GM23338 (cell line): ENCODE measurements at regions not wholly inside any gene's neighbourhood (a gene's known extent, or its start where the extent isn't known, plus 50 kb on each side); places are given as distances from the start of the nearest gene placed in this dataset.

Source experiments
- ATAC-seq: fragments of 200-7000 bp; cut with Tn5 transposase; 3 replicates; pipeline ENCODE4 v1.9.1; 2020
- DNase-seq: peaks from one replicate; pipeline ENCODE4 v3.0.0-alpha.2; 2015; ENCODE audit warnings: low spot score
- H2AFZ ChIP-seq: fragments of 200-600 bp; sonication (generic); 2 replicates; pipeline ENCODE4 v1.8.0; 2016; ENCODE audit warnings: antibody characterized with exemption, mild to moderate bottlenecking, moderate library complexity
- H3F3A ChIP-seq: fragments of 200-600 bp; sonication (generic); replicated peaks from 2 replicates; pipeline ENCODE4 v1.8.0; 2017; ENCODE audit warnings: antibody characterized with exemption, mixed run types, low read depth
- H3K27ac ChIP-seq: fragments of 200-600 bp; sonication (generic); 2 replicates; pipeline ENCODE4 v1.6.1; 2016; ENCODE audit warnings: low read depth
- H3K27me3 ChIP-seq: fragments of 200-600 bp; sonication (generic); 2 replicates; pipeline ENCODE4 v1.8.0; 2016; ENCODE audit warnings: mild to moderate bottlenecking, mixed run types, moderate library complexity; ENCODE audit not compliant: insufficient read depth
- H3K36me3 ChIP-seq: fragments of 200-600 bp; sonication (generic); 2 replicates; pipeline ENCODE4 v1.8.0; 2016; ENCODE audit warnings: mild to moderate bottlenecking; ENCODE audit not compliant: insufficient read depth
- H3K4me1 ChIP-seq: fragments of 200-600 bp; sonication (generic); 2 replicates; pipeline ENCODE4 v1.8.0; 2016; ENCODE audit warnings: mild to moderate bottlenecking, moderate library complexity; ENCODE audit not compliant: insufficient read depth
- H3K4me2 ChIP-seq: fragments of 200-600 bp; sonication (generic); 2 replicates; pipeline ENCODE4 v1.7.1; 2017; ENCODE audit warnings: mixed run types
- H3K4me3 ChIP-seq: fragments of 200-600 bp; sonication (generic); 2 replicates; pipeline ENCODE4 v1.6.1; 2016; ENCODE audit warnings: mixed run types
- H3K79me2 ChIP-seq: fragments of 200-600 bp; sonication (generic); replicated peaks from 2 replicates; pipeline ENCODE4 v1.8.0; 2017; ENCODE audit warnings: mild to moderate bottlenecking; ENCODE audit not compliant: insufficient read depth
- H3K9me2 ChIP-seq: fragments of 200-600 bp; sonication (generic); 2 replicates; pipeline ENCODE4 v1.8.0; 2017; ENCODE audit not compliant: insufficient read depth
- H4K20me1 ChIP-seq: fragments of 200-600 bp; sonication (generic); replicated peaks from 2 replicates; pipeline ENCODE4 v1.8.0; 2017; ENCODE audit warnings: mild to moderate bottlenecking; ENCODE audit not compliant: insufficient read depth
- H3K27ac Mint-ChIP-seq: 2 replicates; pipeline ENCODE4 v1.8.0; 2020; ENCODE audit warnings: inconsistent platforms, mild to moderate bottlenecking, moderate library complexity, mixed read lengths
- H3K27me3 Mint-ChIP-seq: 3 replicates; pipeline ENCODE4 v1.8.0; 2022; ENCODE audit warnings: low read depth, mild to moderate bottlenecking, moderate library complexity, mixed read lengths, inconsistent platforms; ENCODE audit not compliant: insufficient read depth, poor library complexity
- H3K36me3 Mint-ChIP-seq: 3 replicates; pipeline ENCODE4 v1.8.0; 2021; ENCODE audit warnings: low read depth, mild to moderate bottlenecking, inconsistent platforms, moderate library complexity, mixed read lengths
- H3K4me1 Mint-ChIP-seq: 3 replicates; pipeline ENCODE4 v1.8.0; 2020; ENCODE audit warnings: mild to moderate bottlenecking, inconsistent platforms, mixed read lengths
- H3K4me3 Mint-ChIP-seq: 3 replicates; pipeline ENCODE4 v1.8.0; 2021; ENCODE audit warnings: moderate library complexity, mild to moderate bottlenecking, inconsistent platforms, mixed read lengths
- H3K9me3 Mint-ChIP-seq: 3 replicates; pipeline ENCODE4 v1.8.0; 2020; ENCODE audit warnings: moderate library complexity, mild to moderate bottlenecking, inconsistent platforms, mixed read lengths
- CREB1 ChIP-seq: fragments of 250-450 bp; sonication (Bioruptor Pico); IDR thresholded peaks from 2 replicates; pipeline ENCODE4 v1.5.0; 2020; ENCODE audit warnings: low read depth, mild to moderate bottlenecking, moderate library complexity
- EZH2 ChIP-seq: fragments of 200-600 bp; sonication (generic); IDR thresholded peaks from one replicate; pipeline ENCODE4 v1.8.0; 2017; ENCODE audit warnings: antibody characterized with exemption, mild to moderate bottlenecking, low read depth; ENCODE audit not compliant: unreplicated experiment
- EZH2phosphoT487 ChIP-seq: fragments of 200-600 bp; sonication (generic); IDR thresholded peaks from one replicate; pipeline ENCODE4 v1.8.1; 2018; ENCODE audit warnings: antibody characterized with exemption; ENCODE audit not compliant: unreplicated experiment
- JUNB ChIP-seq: IDR thresholded peaks from one replicate; pipeline ENCODE4 v1.6.1; 2016; ENCODE audit warnings: antibody characterized with exemption; ENCODE audit not compliant: unreplicated experiment
- NANOG ChIP-seq: IDR thresholded peaks from 2 replicates; pipeline ENCODE4 v1.6.1; 2016; ENCODE audit warnings: antibody characterized with exemption, borderline replicate concordance
- POLR2AphosphoS5 ChIP-seq: IDR thresholded peaks from 2 replicates; pipeline ENCODE4 v1.6.1; 2016; ENCODE audit warnings: antibody characterized with exemption, low read depth
- STAT1 ChIP-seq: IDR thresholded peaks from one replicate; pipeline ENCODE4 v1.6.1; 2016; ENCODE audit warnings: antibody characterized with exemption; ENCODE audit not compliant: unreplicated experiment
- ZNF114 ChIP-seq: fragments of 250-450 bp; sonication (Bioruptor Pico); IDR thresholded peaks from 2 replicates; pipeline ENCODE4 v1.5.0; 2020; ENCODE audit warnings: mild to moderate bottlenecking, moderate library complexity
- ZNF331 ChIP-seq: fragments of 250-450 bp; sonication (Bioruptor Pico); IDR thresholded peaks from 2 replicates; pipeline ENCODE4 v1.5.0; 2020; ENCODE audit warnings: low read depth, mild to moderate bottlenecking, moderate library complexity
- TF ChIP-seq, protein P1 (sequence below): IDR thresholded peaks from 2 replicates; pipeline ENCODE4 v1.6.1; 2016; ENCODE audit warnings: antibody characterized with exemption
- TF ChIP-seq, protein P2 (sequence below), 2 experiments: fragments of 200-600 bp in 1 of 2; sonication (generic) in 1 of 2; conservative IDR thresholded peaks; 2 replicates each; pipeline versions ENCODE4 v1.5.1 to v1.6.1; 2016 to 2017; ENCODE audit warnings: antibody characterized with exemption in 2 of 2, low read depth in 2 of 2, mild to moderate bottlenecking in 2 of 2, moderate library complexity in 1 of 2
- TF ChIP-seq, protein P3 (sequence below): IDR thresholded peaks from one replicate; pipeline ENCODE4 v1.6.1; 2018; ENCODE audit warnings: antibody characterized with exemption; ENCODE audit not compliant: unreplicated experiment
- TF ChIP-seq, protein P4 (sequence below): fragments of 250-450 bp; sonication (Bioruptor Pico); IDR thresholded peaks from 2 replicates; pipeline ENCODE4 v1.5.0; 2020; ENCODE audit warnings: mild to moderate bottlenecking, moderate library complexity

DNA sequence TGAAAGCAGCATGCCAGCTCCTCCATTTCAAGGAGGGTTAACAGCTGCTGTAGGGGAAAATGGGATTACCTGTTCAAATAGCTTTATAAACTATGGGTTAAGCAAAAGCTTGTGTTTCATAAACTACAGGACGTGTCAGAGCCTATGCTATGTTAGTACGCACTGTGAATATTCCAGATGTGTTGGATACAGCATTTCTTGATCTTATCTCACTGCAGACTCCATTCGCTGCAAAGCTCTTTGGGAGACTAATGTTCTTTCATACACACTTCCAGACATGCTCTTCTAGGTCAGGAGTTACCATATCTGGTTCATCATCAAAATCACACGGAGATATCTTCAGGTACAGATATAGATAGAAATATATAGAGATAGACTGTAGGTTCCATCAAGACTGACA lies 281.2 kb upstream of the FAM241A start:
- Histone ChIP-seq H3K27ac (no peak overlapping the region), H3K4me3 (no peak overlapping the region), H3K79me2 (no peaks in the 10 kb centered on the region), H3K9me2 (no peaks in the 10 kb centered on the region), H3K4me2 (no peak overlapping the region), H3F3A (no peaks in the 10 kb centered on the region), H4K20me1 (no peaks in the 10 kb centered on the region), H2AFZ (no peak overlapping the region), H3K36me3 (no peaks in the 10 kb centered on the region), H3K4me1 (no peaks in the 10 kb centered on the region), H3K27me3 (no peaks in the 10 kb centered on the region)
- no peaks in the 10 kb centered on the region; the same call in 2 of the 3 replicates for H3K4me1 Mint-ChIP-seq
- ATAC-seq = no peak
- H3K27me3 Mint-ChIP-seq = no peaks in the 10 kb centered on the region
- no peak for DNase-seq
- H3K4me3 Mint-ChIP-seq = no peak overlapping the region
- H3K9me3 Mint-ChIP-seq = no peaks in the 10 kb centered on the region; the same call in 1 of the 3 replicates
- TF ChIP-seq EZH2 (no peak), CREB1 (CRISPR knock-in tag) (no peak), JUNB (no peak), ZNF114 (CRISPR knock-in tag) (no peak), NANOG (no peak), POLR2AphosphoS5 (no peak), EZH2phosphoT487 (no peak), ZNF331 (no peak), STAT1 (no peak)
- TF ChIP-seq, protein P1, sequence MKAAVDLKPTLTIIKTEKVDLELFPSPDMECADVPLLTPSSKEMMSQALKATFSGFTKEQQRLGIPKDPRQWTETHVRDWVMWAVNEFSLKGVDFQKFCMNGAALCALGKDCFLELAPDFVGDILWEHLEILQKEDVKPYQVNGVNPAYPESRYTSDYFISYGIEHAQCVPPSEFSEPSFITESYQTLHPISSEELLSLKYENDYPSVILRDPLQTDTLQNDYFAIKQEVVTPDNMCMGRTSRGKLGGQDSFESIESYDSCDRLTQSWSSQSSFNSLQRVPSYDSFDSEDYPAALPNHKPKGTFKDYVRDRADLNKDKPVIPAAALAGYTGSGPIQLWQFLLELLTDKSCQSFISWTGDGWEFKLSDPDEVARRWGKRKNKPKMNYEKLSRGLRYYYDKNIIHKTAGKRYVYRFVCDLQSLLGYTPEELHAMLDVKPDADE = no peak
- TF ChIP-seq, protein P2, sequence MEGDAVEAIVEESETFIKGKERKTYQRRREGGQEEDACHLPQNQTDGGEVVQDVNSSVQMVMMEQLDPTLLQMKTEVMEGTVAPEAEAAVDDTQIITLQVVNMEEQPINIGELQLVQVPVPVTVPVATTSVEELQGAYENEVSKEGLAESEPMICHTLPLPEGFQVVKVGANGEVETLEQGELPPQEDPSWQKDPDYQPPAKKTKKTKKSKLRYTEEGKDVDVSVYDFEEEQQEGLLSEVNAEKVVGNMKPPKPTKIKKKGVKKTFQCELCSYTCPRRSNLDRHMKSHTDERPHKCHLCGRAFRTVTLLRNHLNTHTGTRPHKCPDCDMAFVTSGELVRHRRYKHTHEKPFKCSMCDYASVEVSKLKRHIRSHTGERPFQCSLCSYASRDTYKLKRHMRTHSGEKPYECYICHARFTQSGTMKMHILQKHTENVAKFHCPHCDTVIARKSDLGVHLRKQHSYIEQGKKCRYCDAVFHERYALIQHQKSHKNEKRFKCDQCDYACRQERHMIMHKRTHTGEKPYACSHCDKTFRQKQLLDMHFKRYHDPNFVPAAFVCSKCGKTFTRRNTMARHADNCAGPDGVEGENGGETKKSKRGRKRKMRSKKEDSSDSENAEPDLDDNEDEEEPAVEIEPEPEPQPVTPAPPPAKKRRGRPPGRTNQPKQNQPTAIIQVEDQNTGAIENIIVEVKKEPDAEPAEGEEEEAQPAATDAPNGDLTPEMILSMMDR (conservative IDR thresholded peaks at IDR 0.05; ENCODE audit: low read depth in 2 of 2) = no peak
- TF ChIP-seq, protein P3, sequence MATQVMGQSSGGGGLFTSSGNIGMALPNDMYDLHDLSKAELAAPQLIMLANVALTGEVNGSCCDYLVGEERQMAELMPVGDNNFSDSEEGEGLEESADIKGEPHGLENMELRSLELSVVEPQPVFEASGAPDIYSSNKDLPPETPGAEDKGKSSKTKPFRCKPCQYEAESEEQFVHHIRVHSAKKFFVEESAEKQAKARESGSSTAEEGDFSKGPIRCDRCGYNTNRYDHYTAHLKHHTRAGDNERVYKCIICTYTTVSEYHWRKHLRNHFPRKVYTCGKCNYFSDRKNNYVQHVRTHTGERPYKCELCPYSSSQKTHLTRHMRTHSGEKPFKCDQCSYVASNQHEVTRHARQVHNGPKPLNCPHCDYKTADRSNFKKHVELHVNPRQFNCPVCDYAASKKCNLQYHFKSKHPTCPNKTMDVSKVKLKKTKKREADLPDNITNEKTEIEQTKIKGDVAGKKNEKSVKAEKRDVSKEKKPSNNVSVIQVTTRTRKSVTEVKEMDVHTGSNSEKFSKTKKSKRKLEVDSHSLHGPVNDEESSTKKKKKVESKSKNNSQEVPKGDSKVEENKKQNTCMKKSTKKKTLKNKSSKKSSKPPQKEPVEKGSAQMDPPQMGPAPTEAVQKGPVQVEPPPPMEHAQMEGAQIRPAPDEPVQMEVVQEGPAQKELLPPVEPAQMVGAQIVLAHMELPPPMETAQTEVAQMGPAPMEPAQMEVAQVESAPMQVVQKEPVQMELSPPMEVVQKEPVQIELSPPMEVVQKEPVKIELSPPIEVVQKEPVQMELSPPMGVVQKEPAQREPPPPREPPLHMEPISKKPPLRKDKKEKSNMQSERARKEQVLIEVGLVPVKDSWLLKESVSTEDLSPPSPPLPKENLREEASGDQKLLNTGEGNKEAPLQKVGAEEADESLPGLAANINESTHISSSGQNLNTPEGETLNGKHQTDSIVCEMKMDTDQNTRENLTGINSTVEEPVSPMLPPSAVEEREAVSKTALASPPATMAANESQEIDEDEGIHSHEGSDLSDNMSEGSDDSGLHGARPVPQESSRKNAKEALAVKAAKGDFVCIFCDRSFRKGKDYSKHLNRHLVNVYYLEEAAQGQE = no peak
- TF ChIP-seq, protein P4, sequence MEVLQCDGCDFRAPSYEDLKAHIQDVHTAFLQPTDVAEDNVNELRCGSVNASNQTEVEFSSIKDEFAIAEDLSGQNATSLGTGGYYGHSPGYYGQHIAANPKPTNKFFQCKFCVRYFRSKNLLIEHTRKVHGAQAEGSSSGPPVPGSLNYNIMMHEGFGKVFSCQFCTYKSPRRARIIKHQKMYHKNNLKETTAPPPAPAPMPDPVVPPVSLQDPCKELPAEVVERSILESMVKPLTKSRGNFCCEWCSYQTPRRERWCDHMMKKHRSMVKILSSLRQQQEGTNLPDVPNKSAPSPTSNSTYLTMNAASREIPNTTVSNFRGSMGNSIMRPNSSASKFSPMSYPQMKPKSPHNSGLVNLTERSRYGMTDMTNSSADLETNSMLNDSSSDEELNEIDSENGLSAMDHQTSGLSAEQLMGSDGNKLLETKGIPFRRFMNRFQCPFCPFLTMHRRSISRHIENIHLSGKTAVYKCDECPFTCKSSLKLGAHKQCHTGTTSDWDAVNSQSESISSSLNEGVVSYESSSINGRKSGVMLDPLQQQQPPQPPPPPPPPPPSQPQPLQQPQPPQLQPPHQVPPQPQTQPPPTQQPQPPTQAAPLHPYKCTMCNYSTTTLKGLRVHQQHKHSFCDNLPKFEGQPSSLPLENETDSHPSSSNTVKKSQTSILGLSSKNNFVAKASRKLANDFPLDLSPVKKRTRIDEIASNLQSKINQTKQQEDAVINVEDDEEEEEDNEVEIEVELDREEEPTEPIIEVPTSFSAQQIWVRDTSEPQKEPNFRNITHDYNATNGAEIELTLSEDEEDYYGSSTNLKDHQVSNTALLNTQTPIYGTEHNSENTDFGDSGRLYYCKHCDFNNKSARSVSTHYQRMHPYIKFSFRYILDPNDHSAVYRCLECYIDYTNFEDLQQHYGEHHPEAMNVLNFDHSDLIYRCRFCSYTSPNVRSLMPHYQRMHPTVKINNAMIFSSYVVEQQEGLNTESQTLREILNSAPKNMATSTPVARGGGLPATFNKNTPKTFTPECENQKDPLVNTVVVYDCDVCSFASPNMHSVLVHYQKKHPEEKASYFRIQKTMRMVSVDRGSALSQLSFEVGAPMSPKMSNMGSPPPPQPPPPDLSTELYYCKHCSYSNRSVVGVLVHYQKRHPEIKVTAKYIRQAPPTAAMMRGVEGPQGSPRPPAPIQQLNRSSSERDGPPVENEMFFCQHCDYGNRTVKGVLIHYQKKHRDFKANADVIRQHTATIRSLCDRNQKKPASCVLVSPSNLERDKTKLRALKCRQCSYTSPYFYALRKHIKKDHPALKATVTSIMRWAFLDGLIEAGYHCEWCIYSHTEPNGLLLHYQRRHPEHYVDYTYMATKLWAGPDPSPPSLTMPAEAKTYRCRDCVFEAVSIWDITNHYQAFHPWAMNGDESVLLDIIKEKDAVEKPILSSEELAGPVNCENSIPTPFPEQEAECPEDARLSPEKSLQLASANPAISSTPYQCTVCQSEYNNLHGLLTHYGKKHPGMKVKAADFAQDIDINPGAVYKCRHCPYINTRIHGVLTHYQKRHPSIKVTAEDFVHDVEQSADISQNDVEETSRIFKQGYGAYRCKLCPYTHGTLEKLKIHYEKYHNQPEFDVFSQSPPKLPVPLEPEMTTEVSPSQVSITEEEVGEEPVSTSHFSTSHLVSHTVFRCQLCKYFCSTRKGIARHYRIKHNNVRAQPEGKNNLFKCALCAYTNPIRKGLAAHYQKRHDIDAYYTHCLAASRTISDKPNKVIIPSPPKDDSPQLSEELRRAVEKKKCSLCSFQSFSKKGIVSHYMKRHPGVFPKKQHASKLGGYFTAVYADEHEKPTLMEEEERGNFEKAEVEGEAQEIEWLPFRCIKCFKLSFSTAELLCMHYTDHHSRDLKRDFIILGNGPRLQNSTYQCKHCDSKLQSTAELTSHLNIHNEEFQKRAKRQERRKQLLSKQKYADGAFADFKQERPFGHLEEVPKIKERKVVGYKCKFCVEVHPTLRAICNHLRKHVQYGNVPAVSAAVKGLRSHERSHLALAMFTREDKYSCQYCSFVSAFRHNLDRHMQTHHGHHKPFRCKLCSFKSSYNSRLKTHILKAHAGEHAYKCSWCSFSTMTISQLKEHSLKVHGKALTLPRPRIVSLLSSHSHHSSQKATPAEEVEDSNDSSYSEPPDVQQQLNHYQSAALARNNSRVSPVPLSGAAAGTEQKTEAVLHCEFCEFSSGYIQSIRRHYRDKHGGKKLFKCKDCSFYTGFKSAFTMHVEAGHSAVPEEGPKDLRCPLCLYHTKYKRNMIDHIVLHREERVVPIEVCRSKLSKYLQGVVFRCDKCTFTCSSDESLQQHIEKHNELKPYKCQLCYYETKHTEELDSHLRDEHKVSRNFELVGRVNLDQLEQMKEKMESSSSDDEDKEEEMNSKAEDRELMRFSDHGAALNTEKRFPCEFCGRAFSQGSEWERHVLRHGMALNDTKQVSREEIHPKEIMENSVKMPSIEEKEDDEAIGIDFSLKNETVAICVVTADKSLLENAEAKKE = no peak
- no peaks in the 10 kb centered on the region for H3K36me3 Mint-ChIP-seq
- no peak overlapping the region for H3K27ac Mint-ChIP-seq
